HL-60 (cell line): ENCODE measurements at regions not wholly inside any gene's neighbourhood (a gene's known extent, or its start where the extent isn't known, plus 50 kb on each side); places are given as distances from the start of the nearest gene placed in this dataset.

ENCODE experiments used
- DNase-seq, 2 experiments: peaks; one replicate each; pipeline ENCODE4 v3.0.0-alpha.2; 2010 to 2020; ENCODE audit warnings: low read depth in 1 of 2, low spot score in 1 of 2
- H3K27ac ChIP-seq: fragments of 250-450 bp; sonication (Bioruptor Pico); replicated peaks from 2 replicates; pipeline ENCODE4 v1.5.1; 2020; ENCODE audit warnings: mild to moderate bottlenecking, moderate library complexity
- H3K27me3 ChIP-seq: fragments of 250-450 bp; sonication (Bioruptor Pico); 2 replicates; pipeline ENCODE4 v1.5.1; 2021; ENCODE audit warnings: mild to moderate bottlenecking, moderate library complexity; ENCODE audit not compliant: insufficient read depth, poor library complexity, severe bottlenecking
- H3K4me3 ChIP-seq: replicated peaks from 2 replicates; pipeline ENCODE4 v1.5.1; 2011; ENCODE audit warnings: mild to moderate bottlenecking, control low read depth, low read length; ENCODE audit not compliant: insufficient read depth
- GABPA ChIP-seq: IDR thresholded peaks from 2 replicates; pipeline ENCODE4 v1.6.1; 2012; ENCODE audit warnings: low read depth
- POLR2AphosphoS5 ChIP-seq: IDR thresholded peaks from 2 replicates; pipeline ENCODE4 v1.6.1; 2012; ENCODE audit warnings: low read depth
- REST ChIP-seq: IDR thresholded peaks from 2 replicates; pipeline ENCODE4 v1.6.1; 2012; ENCODE audit warnings: low read depth; ENCODE audit not compliant: insufficient replicate concordance
- SPI1 ChIP-seq: IDR thresholded peaks from 2 replicates; pipeline ENCODE4 v1.6.1; 2012; ENCODE audit warnings: low read depth, mild to moderate bottlenecking, borderline replicate concordance
- TF ChIP-seq, protein P1 (sequence below): IDR thresholded peaks from one replicate; pipeline ENCODE4 v1.5.1; 2011; ENCODE audit warnings: low read length, control low read depth, inconsistent platforms; ENCODE audit not compliant: insufficient read depth

DNA sequence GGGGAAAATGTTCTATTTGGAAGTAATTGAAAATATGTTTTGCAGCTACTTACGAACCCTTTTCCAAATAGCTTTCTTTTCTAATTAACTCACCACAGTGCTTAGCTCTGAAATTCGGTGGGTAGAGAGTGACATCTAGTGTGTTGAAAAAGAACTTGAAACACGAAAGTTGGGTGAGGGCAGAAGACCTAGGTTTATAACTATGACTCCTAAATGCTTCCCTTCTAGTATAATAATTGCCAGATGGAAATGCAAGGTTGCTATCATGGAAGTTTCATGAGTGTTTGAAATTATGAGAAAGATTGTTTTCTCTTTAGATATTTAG is 77.3 kb upstream of the NOCT start:
- Histone ChIP-seq H3K27ac (no peak overlapping the region), H3K4me3 (no peak overlapping the region), H3K27me3 (no peaks in the 10 kb centered on the region)
- DNase-seq, result peak in 1 of 2 experiments; percentile 34
- TF ChIP-seq, protein P1, sequence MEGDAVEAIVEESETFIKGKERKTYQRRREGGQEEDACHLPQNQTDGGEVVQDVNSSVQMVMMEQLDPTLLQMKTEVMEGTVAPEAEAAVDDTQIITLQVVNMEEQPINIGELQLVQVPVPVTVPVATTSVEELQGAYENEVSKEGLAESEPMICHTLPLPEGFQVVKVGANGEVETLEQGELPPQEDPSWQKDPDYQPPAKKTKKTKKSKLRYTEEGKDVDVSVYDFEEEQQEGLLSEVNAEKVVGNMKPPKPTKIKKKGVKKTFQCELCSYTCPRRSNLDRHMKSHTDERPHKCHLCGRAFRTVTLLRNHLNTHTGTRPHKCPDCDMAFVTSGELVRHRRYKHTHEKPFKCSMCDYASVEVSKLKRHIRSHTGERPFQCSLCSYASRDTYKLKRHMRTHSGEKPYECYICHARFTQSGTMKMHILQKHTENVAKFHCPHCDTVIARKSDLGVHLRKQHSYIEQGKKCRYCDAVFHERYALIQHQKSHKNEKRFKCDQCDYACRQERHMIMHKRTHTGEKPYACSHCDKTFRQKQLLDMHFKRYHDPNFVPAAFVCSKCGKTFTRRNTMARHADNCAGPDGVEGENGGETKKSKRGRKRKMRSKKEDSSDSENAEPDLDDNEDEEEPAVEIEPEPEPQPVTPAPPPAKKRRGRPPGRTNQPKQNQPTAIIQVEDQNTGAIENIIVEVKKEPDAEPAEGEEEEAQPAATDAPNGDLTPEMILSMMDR, result no peak
- TF ChIP-seq GABPA (no peak), SPI1 (no peak), REST (no peak), POLR2AphosphoS5 (no peak)

GRCh38 chr4:138935135-138935807 is 80.3 kb upstream of the NOCT start:
- H3K27ac ChIP-seq, result no peak overlapping the region
- H3K27me3 ChIP-seq, result no peaks in the 10 kb centered on the region
- TF ChIP-seq SPI1 (no peak), REST (no peak), POLR2AphosphoS5 (no peak), GABPA (no peak)
- TF ChIP-seq, protein P1, result no peak
- no peak overlapping the region for H3K4me3 ChIP-seq
- no peak for DNase-seq

DNA sequence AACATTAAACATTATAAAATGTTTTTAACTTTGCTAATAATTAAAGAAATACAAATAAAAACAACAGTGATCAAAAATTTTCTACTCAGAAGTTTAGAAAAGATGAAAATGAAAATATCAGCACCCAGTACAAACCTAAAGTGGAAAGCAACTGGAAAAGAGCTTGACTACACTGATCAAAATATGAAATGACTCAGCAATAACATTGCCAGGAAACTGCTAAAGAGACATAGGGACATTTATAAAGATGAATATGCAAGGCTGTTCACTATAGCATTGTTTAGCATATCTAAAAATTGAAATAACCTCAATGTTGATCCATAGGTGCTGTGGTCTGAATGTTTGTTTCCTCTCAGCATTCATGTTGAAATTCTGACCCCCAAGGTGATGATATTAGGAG is 88.5 kb upstream of the NOCT start:
- no peak for TF ChIP-seq POLR2AphosphoS5
- no peak for TF ChIP-seq GABPA
- TF ChIP-seq REST, result no peak
- TF ChIP-seq, protein P1, result no peak
- TF ChIP-seq SPI1, result no peak
- no peak for DNase-seq
- H3K27ac ChIP-seq, result no peak overlapping the region
- no peaks in the 10 kb centered on the region for H3K27me3 ChIP-seq
- no peak overlapping the region for H3K4me3 ChIP-seq
